OCI-LY7 (cell line): ENCODE measurements at regions not wholly inside any gene's neighbourhood (a gene's known extent, or its start where the extent isn't known, plus 50 kb on each side); places are given as distances from the start of the nearest gene placed in this dataset.

Source experiments
- BruUV-seq: library from RNA; stranded (reverse); fragments of 400-500 nt; replicated peaks from 2 replicates; lab custom pipeline; 2021; lab: Mats Ljungman, UMichigan
- CTCF ChIA-PET: fragments of 300-600 bp; sonication (Branson Sonifier 250); formaldehyde crosslinking; loops from one replicate; lab custom pipeline; 2022; ENCODE audit warnings: antibody characterized with exemption; ENCODE audit not compliant: unreplicated experiment; lab: Charles Lee
- POLR2A ChIA-PET: fragments of 300-600 bp; sonication (Branson Sonifier 250); formaldehyde crosslinking; loops from one replicate; lab custom pipeline; 2022; ENCODE audit warnings: antibody characterized with exemption; lab: Charles Lee
- DNase-seq: peaks from one replicate; pipeline ENCODE4 v3.0.0-alpha.2; 2015; ENCODE audit warnings: low spot score
- H2AFZ ChIP-seq: fragments of 200-600 bp; sonication (generic), shearing (Covaris generic); 2 replicates; pipeline ENCODE4 v1.6.1; 2014; ENCODE audit warnings: mild to moderate bottlenecking, antibody characterized with exemption, low read length, moderate library complexity
- H3K27ac ChIP-seq: fragments of 200-600 bp; sonication (generic); 2 replicates; pipeline ENCODE4 v1.5.1; 2014; ENCODE audit warnings: mixed run types, low read depth, mild to moderate bottlenecking, moderate library complexity, low read length, inconsistent platforms; ENCODE audit not compliant: poor library complexity, severe bottlenecking
- H3K36me3 ChIP-seq: fragments of 200-600 bp; sonication (generic); 2 replicates; pipeline ENCODE4 v1.6.1; 2014; ENCODE audit warnings: mild to moderate bottlenecking, antibody characterized with exemption, low read length, moderate library complexity, mixed read lengths; ENCODE audit not compliant: insufficient read depth
- H3K4me1 ChIP-seq: fragments of 200-600 bp; sonication (generic); 2 replicates; pipeline ENCODE4 v1.5.1; 2014; ENCODE audit warnings: mild to moderate bottlenecking, low read length; ENCODE audit not compliant: insufficient read depth, poor library complexity, severe bottlenecking
- H3K4me2 ChIP-seq: fragments of 200-600 bp; sonication (generic); 2 replicates; pipeline ENCODE4 v1.6.1; 2014; ENCODE audit warnings: mild to moderate bottlenecking, low read length
- H3K4me3 ChIP-seq: fragments of 200-600 bp; sonication (generic); 2 replicates; pipeline ENCODE4 v1.5.1; 2014; ENCODE audit warnings: mild to moderate bottlenecking, low read depth, low read length; ENCODE audit not compliant: poor library complexity, severe bottlenecking
- H3K79me2 ChIP-seq: fragments of 200-600 bp; sonication (generic); 2 replicates; pipeline ENCODE4 v1.6.1; 2016; ENCODE audit warnings: low read depth, mild to moderate bottlenecking, low read length, moderate library complexity, mixed read lengths; ENCODE audit not compliant: insufficient read depth
- H3K9me2 ChIP-seq: fragments of 200-600 bp; sonication (generic); 2 replicates; pipeline ENCODE4 v1.6.1; 2016; ENCODE audit warnings: mild to moderate bottlenecking, low read length, mixed read lengths; ENCODE audit not compliant: insufficient read depth
- H3K9me3 ChIP-seq: fragments of 200-600 bp; sonication (generic); 2 replicates; pipeline ENCODE4 v1.6.1; 2014; ENCODE audit warnings: mild to moderate bottlenecking, mixed run types, low read length, mixed read lengths
- H4K20me1 ChIP-seq: fragments of 200-600 bp; sonication (generic); 2 replicates; pipeline ENCODE4 v1.6.1; 2014; ENCODE audit warnings: mild to moderate bottlenecking, antibody characterized with exemption, low read length, moderate library complexity, mixed read lengths; ENCODE audit not compliant: insufficient read depth
- EZH2phosphoT487 ChIP-seq: fragments of 200-600 bp; sonication (generic); IDR thresholded peaks from 2 replicates; pipeline ENCODE4 v1.6.1; 2018; ENCODE audit warnings: low read depth, borderline replicate concordance, mild to moderate bottlenecking, mixed run types, antibody characterized with exemption, low read length, moderate library complexity, mixed read lengths
- intact Hi-C: fragments of 100-400 bp; cut with micrococcal nuclease; formaldehyde crosslinking; loops from one replicate; pipeline ENCODE4 v1.10.0; 2022; ENCODE audit not compliant: unreplicated experiment
- TF ChIP-seq, protein P1 (sequence below): fragments of 200-600 bp; sonication (generic); conservative IDR thresholded peaks from 2 replicates; pipeline ENCODE4 v1.5.1; 2014; ENCODE audit warnings: mild to moderate bottlenecking, antibody characterized with exemption, low read length, moderate library complexity, mixed read lengths

DNA sequence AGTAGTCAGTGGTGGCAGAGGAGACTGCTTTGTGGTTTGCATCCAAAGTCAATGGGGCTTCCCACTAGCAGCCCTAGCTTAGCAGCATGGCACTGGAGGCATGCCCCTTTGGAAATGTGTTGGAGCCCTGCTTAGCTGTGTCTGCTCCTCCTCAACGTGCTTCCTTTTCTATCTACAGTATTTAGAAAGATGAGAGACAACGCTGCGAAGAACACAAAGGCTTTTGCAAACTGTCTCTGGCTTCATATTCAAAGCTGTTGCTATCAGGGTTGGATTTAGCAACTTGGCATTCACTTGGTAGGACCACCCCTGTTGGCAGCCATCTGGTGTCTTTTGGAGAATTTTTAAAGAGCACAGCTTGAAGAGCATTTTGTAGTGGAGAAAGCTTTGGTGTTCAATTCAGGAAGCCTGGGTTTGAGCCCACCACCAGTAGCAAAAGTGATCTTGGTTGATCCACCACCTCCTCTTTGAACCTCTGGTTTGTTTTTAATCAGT is 82.1 kb upstream of the CCDC196 start:
- TF ChIP-seq, protein P1, sequence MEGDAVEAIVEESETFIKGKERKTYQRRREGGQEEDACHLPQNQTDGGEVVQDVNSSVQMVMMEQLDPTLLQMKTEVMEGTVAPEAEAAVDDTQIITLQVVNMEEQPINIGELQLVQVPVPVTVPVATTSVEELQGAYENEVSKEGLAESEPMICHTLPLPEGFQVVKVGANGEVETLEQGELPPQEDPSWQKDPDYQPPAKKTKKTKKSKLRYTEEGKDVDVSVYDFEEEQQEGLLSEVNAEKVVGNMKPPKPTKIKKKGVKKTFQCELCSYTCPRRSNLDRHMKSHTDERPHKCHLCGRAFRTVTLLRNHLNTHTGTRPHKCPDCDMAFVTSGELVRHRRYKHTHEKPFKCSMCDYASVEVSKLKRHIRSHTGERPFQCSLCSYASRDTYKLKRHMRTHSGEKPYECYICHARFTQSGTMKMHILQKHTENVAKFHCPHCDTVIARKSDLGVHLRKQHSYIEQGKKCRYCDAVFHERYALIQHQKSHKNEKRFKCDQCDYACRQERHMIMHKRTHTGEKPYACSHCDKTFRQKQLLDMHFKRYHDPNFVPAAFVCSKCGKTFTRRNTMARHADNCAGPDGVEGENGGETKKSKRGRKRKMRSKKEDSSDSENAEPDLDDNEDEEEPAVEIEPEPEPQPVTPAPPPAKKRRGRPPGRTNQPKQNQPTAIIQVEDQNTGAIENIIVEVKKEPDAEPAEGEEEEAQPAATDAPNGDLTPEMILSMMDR = no peak
- TF ChIP-seq EZH2phosphoT487 = no peak
- Histone ChIP-seq H3K9me2 (no peaks in the 10 kb centered on the region), H3K4me3 (no peak overlapping the region), H3K79me2 (no peaks in the 10 kb centered on the region), H3K36me3 (no peaks in the 10 kb centered on the region), H3K4me2 (no peak overlapping the region), H2AFZ (no peak overlapping the region), H3K27ac (no peak overlapping the region), H3K4me1 (no peaks in the 10 kb centered on the region), H3K9me3 (no peaks in the 10 kb centered on the region), H4K20me1 (no peaks in the 10 kb centered on the region)
- BruUV-seq = no TSS peak
- intact Hi-C loops = no loop called here
- no peak for DNase-seq
- POLR2A ChIA-PET = no interaction called here
- CTCF ChIA-PET = interaction anchor here (1.2 kb wide), 1 partner anchor 45 kb away, joined by 4 read pairs; no protein-coding TSS in a partner anchor

DNA sequence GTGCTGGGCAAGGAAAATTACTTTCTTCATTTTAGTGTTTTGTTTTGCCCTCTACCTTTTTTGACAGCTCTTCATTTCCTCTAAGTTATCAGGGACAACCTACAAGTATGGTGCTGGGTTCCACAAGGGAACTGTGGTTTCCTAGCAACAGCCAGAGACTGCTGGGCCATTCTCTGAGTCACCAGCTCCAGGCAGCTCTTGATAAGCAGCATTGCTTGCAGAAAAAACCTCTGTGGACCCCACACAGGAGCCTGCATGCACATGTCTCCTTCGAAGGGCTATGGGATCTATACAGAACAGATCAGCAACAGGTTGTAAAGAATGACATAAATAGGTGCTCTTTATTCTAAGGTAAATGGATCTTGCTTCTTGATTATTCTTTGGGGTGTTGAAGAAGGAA is 81.0 kb upstream of the CCDC196 start:
- Histone ChIP-seq H3K9me2 (no peaks in the 10 kb centered on the region), H3K4me1 (no peaks in the 10 kb centered on the region), H4K20me1 (no peaks in the 10 kb centered on the region), H3K4me3 (no peak overlapping the region), H3K27ac (no peak overlapping the region), H2AFZ (no peak overlapping the region), H3K9me3 (no peaks in the 10 kb centered on the region), H3K36me3 (no peaks in the 10 kb centered on the region), H3K4me2 (no peak overlapping the region), H3K79me2 (no peaks in the 10 kb centered on the region)
- no peak for DNase-seq
- intact Hi-C loops = no loop called here
- ChIA-PET POLR2A (interaction anchor here (0.6 to 0.9 kb wide), 2 partner anchors 13 to 22 kb away, joined by 3 to 5 read pairs; no protein-coding TSS in a partner anchor), CTCF (no interaction called here)
- no peak for TF ChIP-seq EZH2phosphoT487
- TF ChIP-seq, protein P1 = no peak
- no TSS peak for BruUV-seq

DNA sequence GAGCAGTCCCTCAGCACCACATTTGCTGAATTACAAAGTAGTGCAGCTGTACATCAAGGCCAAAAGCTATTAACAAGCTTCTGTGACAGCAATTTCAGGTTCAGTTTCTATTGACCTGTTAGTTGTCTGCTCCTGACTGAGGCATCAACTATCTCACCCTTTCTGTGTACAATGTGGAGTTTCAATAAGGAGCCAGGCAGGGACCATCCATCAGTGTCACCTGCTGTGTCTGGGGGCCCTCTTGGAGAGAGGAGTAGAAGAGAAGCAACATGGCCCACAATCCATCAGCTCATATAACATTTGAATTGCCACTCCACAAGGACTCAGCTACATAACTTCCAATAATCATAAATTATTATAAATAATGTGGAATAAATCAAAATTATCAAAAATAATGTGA is 72.3 kb upstream of the CCDC196 start:
- Histone ChIP-seq H3K4me2 (no peak overlapping the region), H3K9me2 (no peaks in the 10 kb centered on the region; the same call in 1 of the 2 replicates), H3K79me2 (no peaks in the 10 kb centered on the region), H3K36me3 (no peaks in the 10 kb centered on the region), H3K9me3 (no peaks in the 10 kb centered on the region), H3K4me1 (no peaks in the 10 kb centered on the region), H3K4me3 (no peak overlapping the region), H4K20me1 (no peaks in the 10 kb centered on the region), H2AFZ (no peak overlapping the region), H3K27ac (no peak overlapping the region)
- ChIA-PET CTCF (no interaction called here), POLR2A (interaction anchor here (0.6 kb wide), 1 partner anchor 15 kb away, joined by 3 read pairs; no protein-coding TSS in a partner anchor)
- BruUV-seq = no TSS peak
- intact Hi-C loops = no loop called here
- no peak for TF ChIP-seq EZH2phosphoT487
- TF ChIP-seq, protein P1 = no peak
- DNase-seq = no peak
